GM18505 (cell line): ENCODE measurements at regions not wholly inside any gene's neighbourhood (a gene's known extent, or its start where the extent isn't known, plus 50 kb on each side); places are given as distances from the start of the nearest gene placed in this dataset.
"Not testable (repeated sequence)": the region's sequence is repeated elsewhere in the genome, so short reads cannot be mapped to it uniquely, and the experiment has no call there.

ENCODE experiments used
- ATAC-seq: cut with Tn5 transposase; IDR thresholded peaks from one replicate; pipeline ENCODE4 v1.9.1; 2021; ENCODE audit not compliant: unreplicated experiment
- POLR2A ChIP-seq: IDR thresholded peaks from 4 replicates; pipeline ENCODE4 v1.6.1; 2011; ENCODE audit warnings: borderline replicate concordance; ENCODE audit not compliant: insufficient read depth, insufficient read length; ENCODE audit errors: extremely low read depth

DNA sequence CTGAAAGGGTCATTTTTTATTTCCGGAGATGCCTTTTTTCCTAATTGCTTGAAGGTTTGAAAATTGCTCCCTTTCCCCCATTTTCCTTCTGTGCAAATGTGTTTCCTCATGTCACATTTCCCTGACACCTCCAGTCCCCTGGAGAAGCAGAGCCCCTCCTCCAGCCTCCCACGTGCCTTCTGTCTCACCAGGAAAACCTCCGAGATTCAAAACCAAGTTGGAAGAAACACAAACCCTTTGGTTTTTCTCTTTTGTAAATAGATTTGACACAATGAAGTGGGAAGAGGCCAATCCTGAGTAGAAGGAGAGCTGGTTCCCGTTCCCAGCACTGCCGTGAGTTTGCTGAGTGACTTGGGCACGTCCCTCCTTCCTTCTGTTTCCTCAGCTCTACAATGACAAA is 125.4 kb upstream of the MYCN start:
- no peak for ATAC-seq
- no peak for TF ChIP-seq POLR2A

DNA sequence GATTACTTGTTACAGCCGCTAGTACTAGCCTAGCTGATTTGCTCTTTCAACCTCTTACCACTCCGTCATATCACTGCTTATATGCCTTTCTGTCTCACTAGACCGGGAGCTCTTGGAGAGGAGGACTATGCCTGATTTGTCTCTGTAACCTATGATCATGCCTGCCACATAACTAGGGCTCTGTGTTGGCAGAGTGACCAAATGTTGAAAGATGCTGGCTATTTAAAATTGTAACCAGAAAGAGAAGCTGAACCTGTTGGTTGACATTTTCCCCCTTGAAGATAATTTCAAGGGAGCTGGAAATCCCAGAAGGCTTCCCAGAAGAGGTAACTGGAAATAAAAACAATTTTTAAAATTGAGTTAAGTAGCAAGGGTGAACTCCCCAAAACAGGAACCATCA is 124.1 kb upstream of the MYCN start:
- no peak for ATAC-seq
- no peak for TF ChIP-seq POLR2A

DNA sequence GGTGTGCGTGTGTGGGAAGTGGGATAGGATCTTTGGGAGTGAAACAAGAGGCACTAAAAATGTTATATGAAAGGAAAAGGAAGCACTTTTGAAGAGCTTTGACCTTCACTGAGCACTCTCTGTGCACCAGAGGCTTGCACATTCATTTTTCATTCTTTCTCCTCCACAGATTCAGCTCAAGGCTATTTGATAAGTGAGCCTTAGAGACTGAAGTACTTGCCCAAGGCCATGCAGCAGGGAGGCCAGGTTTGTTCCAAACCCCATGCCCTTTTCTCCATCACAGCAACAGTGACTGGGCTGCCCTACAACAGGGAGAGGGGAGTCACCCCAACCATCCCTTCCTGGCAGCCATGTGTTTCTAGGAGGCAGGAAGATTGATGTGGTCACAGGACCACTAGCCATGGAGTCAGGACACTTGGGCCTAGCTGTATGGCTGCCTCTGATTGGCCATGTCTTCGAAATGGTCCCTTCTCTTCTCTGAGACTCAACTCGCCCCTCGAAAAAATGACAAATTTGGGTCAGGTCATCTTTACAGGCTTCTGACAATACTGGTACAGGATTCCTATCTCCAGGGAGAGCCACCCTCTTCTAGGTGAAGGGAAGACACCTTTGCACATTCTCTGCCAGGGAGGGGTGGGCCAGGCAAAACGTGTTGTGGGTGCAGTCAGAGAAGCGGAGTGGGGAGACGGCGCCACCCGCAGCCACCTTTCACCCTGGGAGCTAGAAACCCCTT is 123.5 kb upstream of the MYCN start:
- no peak for TF ChIP-seq POLR2A
- no peak for ATAC-seq

DNA sequence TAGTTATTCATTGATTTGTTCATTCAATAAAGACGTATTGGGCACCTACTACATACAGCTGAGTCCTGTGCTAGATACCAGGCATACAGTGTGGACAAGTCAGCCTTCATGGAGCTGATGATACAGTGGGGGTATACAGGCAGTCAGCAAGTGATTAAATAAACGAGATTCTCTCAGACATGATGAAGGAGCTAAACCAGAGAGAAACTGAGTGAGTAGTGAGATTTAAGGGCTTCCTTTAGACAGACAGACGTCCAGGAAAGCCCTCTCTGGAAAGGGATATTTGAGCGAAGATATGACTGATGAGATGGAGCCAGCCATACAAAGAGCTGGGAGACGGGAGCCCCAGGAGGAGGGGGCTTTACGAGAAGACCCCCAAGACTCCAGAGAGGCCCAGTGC is 122.6 kb upstream of the MYCN start:
- no peak for TF ChIP-seq POLR2A
- no peak for ATAC-seq

DNA sequence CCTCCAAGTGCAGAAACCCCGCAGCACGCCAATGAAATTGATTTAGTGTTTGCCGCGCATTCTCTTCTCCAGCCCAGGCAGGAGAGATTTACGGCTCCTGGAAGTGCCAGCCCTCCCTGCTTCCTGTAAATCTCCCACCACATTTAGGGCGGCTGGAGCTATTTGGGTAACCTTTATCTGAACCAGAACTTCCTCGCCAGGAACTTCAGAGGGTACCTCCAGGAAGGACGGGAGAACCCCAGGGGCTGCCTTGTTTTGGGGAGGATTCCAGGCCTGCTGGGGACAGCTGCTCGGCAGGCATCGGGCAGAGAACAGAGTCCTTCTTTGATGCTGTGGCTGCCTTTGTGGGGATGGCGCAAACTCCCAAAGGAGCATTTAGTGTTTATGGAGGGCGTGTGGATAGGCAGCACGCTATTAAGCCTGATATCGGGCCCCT is 122.0 kb upstream of the MYCN start:
- ATAC-seq = no peak
- TF ChIP-seq POLR2A = no peak

DNA sequence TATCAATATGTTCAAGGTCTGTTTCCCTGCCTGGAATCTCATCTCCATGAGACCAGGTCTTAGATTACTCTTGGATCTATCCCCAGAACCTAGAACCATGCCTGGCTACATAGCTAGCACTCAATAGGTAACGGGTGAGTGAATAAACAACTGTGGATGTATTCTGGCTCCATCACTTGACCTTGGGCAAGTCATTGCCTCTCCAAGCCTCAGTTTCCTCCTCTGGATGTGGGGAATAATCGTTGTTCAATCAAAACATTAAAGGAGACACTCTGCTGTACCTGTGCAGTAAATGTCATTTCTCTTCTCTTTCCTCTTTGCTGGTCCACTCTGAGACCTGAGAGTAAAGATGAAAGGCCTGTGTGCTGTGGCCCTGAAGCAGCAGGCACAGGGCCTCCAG is 121.5 kb upstream of the MYCN start:
- no peak for ATAC-seq
- no peak for TF ChIP-seq POLR2A

DNA sequence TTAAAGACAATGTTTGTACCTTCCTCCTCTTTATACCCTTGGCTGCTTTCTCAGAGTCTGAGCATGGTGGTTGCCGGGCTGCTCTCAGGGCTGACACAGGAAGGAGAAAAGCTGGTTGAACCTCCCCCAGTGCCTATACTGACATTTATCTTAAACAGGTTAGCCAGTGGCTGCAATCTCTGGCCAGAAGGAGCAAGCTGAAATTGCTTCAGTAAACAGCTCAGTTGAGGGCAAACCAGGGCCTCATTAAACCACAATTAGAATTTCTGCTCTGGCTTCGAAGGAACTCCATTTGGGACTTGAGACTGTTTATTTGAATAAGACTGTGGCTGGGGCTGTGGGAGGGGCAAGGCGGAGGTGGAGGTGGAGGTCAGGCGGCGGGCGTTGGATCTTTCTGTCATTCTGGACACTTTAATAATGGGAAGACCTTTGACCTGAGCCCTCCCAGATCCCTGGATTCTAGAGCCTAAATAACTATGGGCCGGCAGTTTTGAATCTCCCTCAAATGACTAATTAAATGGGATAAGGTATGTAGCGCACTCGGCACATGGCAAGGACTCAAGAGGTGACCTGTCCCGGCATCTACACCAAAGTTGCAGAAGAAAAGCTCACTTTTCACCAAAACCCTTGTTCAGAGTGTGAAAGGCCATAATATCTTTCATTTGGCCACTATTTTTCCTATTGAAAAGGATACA is 120.6 kb upstream of the MYCN start:
- ATAC-seq = no peak
- TF ChIP-seq POLR2A = no peak

DNA sequence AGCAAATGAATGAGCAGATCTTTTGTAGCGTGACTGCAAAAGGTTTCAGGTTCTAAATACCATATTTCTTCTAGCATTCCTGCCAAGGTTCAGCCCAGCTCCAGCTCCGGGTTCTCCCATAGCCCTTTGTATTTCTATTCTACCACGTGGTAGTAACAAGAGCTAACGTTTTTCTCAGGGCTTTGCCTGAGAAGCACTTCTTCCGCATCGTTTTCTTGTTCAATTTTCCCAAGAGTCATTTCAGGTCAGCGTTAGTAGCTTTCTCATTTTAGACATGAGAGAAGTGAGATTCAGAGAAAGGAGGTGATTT is 120.1 kb upstream of the MYCN start:
- ATAC-seq = no peak
- no peak for TF ChIP-seq POLR2A

DNA sequence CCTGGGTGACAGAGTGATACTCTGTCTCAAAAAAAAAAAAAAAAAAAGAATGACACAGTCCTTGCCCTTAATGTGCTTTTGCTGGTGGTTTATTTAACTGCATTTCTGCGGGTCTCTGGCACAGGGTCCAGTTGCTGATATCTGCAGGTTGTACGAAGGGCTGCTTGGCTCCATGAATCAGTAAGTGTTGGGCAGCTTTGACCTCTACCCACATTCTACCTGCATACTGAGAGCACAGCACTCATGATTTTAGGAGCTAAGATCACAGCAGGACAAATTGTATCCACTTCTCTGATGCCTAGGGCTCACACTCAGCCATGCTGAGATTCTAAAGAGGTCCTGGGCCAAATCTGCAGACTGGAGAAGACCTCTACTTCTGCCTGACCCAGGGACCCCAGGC is 119.4 kb upstream of the MYCN start:
- no peak for ATAC-seq
- no peak for TF ChIP-seq POLR2A

DNA sequence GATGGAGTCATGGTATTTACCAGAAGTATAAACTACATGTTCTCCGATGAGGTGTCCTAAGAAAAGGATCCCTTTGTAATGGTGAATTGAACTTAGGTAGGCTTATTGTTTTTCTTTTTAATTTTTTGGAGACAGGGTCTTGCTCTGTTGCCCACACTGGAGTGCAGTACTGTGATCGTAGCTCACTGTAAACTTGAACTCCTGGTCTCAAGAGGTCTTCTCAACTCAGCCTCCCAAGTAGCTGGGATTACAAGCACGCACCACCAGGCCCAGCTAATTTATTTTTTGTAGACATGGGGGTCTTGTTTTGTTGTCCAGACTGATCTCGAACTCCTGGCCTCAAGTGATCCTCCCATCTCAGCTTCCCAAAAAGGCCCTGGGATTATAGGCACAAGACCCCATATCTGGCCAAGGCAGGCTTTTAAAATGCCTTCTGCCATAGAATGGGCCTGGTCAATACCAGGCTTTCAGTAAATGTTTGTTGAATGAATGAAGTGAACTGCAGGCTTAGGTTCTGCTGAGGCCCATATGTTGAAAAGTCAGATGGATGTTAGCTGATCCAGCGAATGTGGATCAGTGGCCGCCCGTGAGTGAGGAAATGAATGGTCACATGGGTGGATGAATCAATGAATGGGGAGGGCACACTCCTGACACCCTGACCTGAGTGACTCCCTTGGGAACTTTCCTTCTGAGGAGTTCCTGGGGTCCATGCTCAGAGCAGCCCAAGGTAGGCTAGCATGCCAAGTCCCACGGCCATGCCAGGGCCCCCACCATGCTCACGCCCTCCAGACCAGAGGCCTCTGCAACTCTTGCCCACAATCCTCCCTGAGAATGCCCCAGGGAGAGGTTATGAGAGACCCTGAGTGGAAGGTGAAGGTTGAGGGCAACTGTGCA is 118.0 kb upstream of the MYCN start:
- no peak for ATAC-seq
- no peak for TF ChIP-seq POLR2A

DNA sequence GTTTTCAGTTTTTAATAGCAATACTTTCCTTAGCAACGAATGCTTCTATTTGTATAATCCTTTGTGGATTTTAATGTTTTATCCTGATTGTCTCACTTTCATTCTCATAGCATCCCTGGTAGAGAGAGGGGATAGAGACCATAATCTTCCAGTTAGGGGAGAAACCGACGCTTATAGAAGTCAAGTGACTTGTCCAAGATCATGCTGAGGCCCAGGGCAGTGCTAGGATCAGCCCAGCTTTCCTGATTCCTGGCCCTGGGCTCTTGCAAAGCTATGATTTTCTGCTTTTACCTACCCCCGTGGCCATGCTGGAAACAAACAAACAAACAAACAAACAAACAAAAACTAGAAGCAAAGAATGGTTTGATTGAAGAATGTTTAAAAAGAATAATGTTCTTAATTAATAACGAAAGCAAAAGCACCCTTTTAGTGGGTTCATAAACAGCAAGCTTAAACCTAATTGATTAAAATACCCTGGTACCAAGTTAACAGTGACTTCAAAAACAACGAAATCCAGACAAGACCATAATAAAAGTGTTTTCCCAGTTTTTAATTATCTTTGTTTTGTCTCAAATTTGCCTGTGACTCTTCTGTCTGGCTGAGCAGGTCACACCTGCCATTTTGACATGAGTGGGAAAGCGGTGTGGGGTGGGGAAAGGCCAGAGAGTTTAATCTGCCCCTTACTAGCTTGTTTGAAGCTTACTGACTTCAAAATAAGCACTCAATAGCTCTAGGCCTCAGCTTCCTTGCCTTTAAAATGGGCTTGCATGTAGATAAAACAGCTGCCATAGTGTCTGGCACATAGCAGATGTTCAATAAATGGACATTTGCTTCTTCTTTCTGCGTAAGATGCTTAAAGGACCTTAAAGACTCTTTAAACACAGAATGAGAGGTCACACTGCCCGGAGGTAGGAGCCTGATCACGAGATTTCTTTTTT is 116.6 kb upstream of the MYCN start:
- no peak for TF ChIP-seq POLR2A
- no peak for ATAC-seq

DNA sequence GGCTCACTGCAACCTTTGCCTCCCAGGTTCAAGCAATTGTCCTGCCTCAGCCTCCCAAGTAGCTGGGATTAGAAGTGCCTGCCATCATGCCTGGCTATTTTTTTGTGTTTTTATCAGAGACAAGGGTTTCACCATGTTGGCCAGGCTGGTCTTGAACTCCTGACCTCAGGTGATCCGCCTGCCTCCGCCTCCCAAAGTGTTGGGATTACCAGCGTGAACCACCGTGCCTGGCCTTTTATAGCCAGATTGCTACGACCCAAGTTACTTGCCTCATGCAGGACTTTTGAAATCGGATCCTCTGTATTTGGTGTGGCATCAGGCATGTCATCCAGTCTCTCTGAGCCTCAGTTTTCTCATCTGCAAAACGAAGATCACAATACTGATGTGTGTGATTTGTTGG is 115.9 kb upstream of the MYCN start:
- not testable (repeated sequence) for ATAC-seq

DNA sequence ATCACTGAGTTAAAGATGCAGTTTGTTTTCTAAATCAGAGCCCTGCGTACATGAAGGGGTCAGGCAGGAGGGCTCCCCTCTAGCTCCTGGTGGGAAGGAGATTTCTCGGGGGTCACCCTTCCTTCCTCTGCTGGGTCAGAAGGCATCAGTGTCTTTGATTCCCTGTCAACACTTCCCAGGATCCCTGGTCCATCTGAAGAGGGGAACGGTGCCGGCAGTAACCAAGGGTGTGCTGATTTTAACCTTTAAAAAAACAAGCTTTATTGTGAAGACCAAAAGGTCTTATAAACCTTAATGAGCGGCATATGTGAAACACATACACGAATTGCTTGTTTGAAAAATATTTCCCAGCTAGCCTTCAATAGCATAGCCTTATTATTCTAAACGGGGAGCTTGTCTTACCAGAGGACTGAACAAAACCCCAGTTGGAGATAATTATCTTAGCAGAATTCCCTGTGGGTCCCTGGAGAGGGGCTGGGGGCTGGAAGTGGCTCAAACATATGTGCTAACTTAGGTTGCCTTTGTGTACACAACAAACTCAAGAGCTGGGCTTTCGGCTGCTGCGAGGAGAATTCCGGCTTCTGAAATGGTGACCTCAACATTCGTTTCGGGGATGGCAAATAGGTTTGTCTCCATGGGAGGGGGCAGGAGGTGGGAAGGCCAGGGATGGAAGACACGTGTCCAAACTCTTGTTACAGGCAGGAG is 114.9 kb upstream of the MYCN start:
- no peak for ATAC-seq
- TF ChIP-seq POLR2A = no peak

DNA sequence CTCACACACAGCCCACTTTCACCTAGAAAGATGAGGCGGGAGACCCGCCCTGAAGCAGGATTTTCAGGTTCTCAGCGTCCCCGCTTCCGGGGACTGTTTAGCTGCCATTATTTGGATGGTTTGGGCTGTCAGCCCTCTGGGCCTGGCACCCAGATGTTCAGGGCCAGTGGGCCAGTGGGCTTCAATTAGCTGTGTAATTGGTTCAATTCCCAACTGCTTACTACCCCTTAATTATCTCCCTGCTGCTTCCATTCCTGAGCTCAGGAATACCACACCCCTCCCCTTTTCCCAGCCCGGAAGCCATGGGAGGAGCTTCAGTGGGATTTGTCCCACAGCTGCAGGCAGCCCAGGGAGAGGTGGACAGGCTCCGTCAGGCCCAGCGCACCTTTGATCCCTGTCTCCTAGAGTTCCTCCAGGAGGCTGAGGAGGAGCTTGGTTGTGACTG is 114.1 kb upstream of the MYCN start:
- ATAC-seq = no peak
- TF ChIP-seq POLR2A = no peak
